Lower leg skin (tissue), 3 donors: ENCODE measurements at regions not wholly inside any gene's neighbourhood (a gene's known extent, or its start where the extent isn't known, plus 50 kb on each side); places are given as distances from the start of the nearest gene placed in this dataset.

Experiments
- CTCF ChIP-seq, 3 donors: fragments of 450-650 bp; IDR thresholded peaks; one replicate each; pipeline ENCODE4 v1.5.1; 2016; ENCODE audit warnings: antibody characterized with exemption in 3 of 3, mild to moderate bottlenecking in 3 of 3, moderate library complexity in 2 of 3
- POLR2A ChIP-seq, 2 donors: fragments of 450-650 bp; IDR thresholded peaks; one replicate each; pipeline ENCODE4 v1.6.1; 2016 to 2017; ENCODE audit warnings: antibody characterized with exemption in 2 of 2, mild to moderate bottlenecking in 1 of 2, moderate library complexity in 1 of 2

GRCh38 chr18:64803471-64803870 lies 654.6 kb upstream of the LINC00305 start:
- TF ChIP-seq POLR2A (IDR thresholded peaks at IDR 0.05) = no peak
- TF ChIP-seq CTCF (IDR thresholded peaks at IDR 0.05) = no peak
